H1 (cell line): ENCODE measurements at regions not wholly inside any gene's neighbourhood (a gene's known extent, or its start where the extent isn't known, plus 50 kb on each side); places are given as distances from the start of the nearest gene placed in this dataset.

Experiments used
- CTCF ChIA-PET: fragments of 300-600 bp; sonication (Branson Sonifier 250); formaldehyde crosslinking; loops from one replicate; lab custom pipeline; 2021; ENCODE audit not compliant: partially characterized antibody; lab: Charles Lee
- POLR2A ChIA-PET: fragments of 300-600 bp; sonication (Branson Sonifier 250); formaldehyde crosslinking; loops from one replicate; lab custom pipeline; 2021; ENCODE audit warnings: inconsistent platforms; ENCODE audit not compliant: partially characterized antibody; lab: Charles Lee
- DNase-seq, 2 experiments: peaks; one replicate each; pipeline versions ENCODE4 v3.0.0 to v3.0.0-alpha.2; 2010 to 2022; ENCODE audit warnings: low spot score in 2 of 2, low read depth in 1 of 2, mixed read lengths in 1 of 2
- FAIRE-seq: peaks from 2 replicates; lab custom pipeline; 2011; peaks lifted over from hg19 to GRCh38; lab: Jason Lieb, UNC
- H2AFZ ChIP-seq: 2 replicates; pipeline ENCODE4 v1.8.1; 2012; ENCODE audit warnings: low read length, inconsistent platforms
- H2AK5ac ChIP-seq: 2 replicates; pipeline ENCODE4 v1.6.1; 2013; ENCODE audit warnings: low read depth, low read length
- H2BK120ac ChIP-seq: replicated peaks from 2 replicates; pipeline ENCODE3; 2013; ENCODE audit warnings: low read depth, low read length, inconsistent platforms
- H2BK12ac ChIP-seq: 2 replicates; pipeline ENCODE4 v1.6.1; 2013; ENCODE audit warnings: low read depth, low read length
- H2BK15ac ChIP-seq: 2 replicates; pipeline ENCODE4 v1.6.1; 2013; ENCODE audit warnings: low read length
- H2BK20ac ChIP-seq: 2 replicates; pipeline ENCODE4 v1.6.1; 2013; ENCODE audit warnings: low read length
- H2BK5ac ChIP-seq: 2 replicates; pipeline ENCODE4 v1.6.1; 2013; ENCODE audit warnings: low read depth, low read length
- H3K14ac ChIP-seq: 2 replicates; pipeline ENCODE4 v1.6.1; 2013; ENCODE audit warnings: inconsistent platforms; ENCODE audit not compliant: insufficient read length
- H3K18ac ChIP-seq: 2 replicates; pipeline ENCODE4 v1.6.1; 2013; ENCODE audit warnings: low read length; ENCODE audit errors: extremely low read depth
- H3K23ac ChIP-seq: 2 replicates; pipeline ENCODE4 v1.6.1; 2013; ENCODE audit warnings: inconsistent platforms; ENCODE audit not compliant: insufficient read length
- H3K23me2 ChIP-seq: 2 replicates; pipeline ENCODE4 v1.6.1; 2013; ENCODE audit warnings: low read depth, low read length
- H3K27ac ChIP-seq: 2 replicates; pipeline ENCODE4 v1.6.1; 2011; ENCODE audit warnings: low read depth, low read length, inconsistent platforms
- H3K27me3 ChIP-seq, 4 experiments: replicated peaks in 1 of 4; 1 replicate in 1 of 4; 2 replicates in 3 of 4; pipeline versions ENCODE4 v1.6.1 to v1.8.1; 2011 to 2013; ENCODE audit warnings: low read length in 3 of 4, mild to moderate bottlenecking in 3 of 4, inconsistent platforms in 2 of 4, mixed read lengths in 2 of 4, moderate library complexity in 1 of 4; ENCODE audit not compliant: control insufficient read depth in 3 of 4, insufficient read depth in 3 of 4; ENCODE audit errors: extremely low read depth in 1 of 4
- H3K36me3 ChIP-seq, 4 experiments: 2 replicates each; pipeline versions ENCODE4 v1.6.1 to v1.8.1; 2011 to 2013; ENCODE audit warnings: mild to moderate bottlenecking in 4 of 4, low read length in 3 of 4, moderate library complexity in 2 of 4, control low read depth in 1 of 4, inconsistent platforms in 1 of 4; ENCODE audit not compliant: insufficient read depth in 4 of 4, control insufficient read depth in 2 of 4
- H3K4ac ChIP-seq: replicated peaks from 2 replicates; pipeline ENCODE3; 2013; ENCODE audit warnings: low read length, low read depth, mixed read lengths, inconsistent platforms; ENCODE audit not compliant: insufficient read length
- H3K4me1 ChIP-seq, 4 experiments: replicated peaks in 1 of 4; 1 replicate in 1 of 4; 2 replicates in 3 of 4; pipeline versions ENCODE4 v1.6.1 to v1.8.1; 2011 to 2013; ENCODE audit warnings: low read length in 3 of 4, inconsistent platforms in 2 of 4, mixed read lengths in 1 of 4; ENCODE audit not compliant: insufficient read depth in 4 of 4, control insufficient read depth in 3 of 4
- H3K4me2 ChIP-seq, 2 experiments: 2 replicates each; pipeline versions ENCODE4 v1.6.1 to v1.8.1; 2011 to 2013; ENCODE audit warnings: low read depth in 2 of 2, low read length in 2 of 2, control low read depth in 1 of 2, inconsistent platforms in 1 of 2, mild to moderate bottlenecking in 1 of 2; ENCODE audit not compliant: insufficient read depth in 1 of 2
- H3K4me3 ChIP-seq, 4 experiments: fragments of 200-600, 300-600 bp in 1 of 4; sonication (generic), shearing (Covaris generic), sonication (Bioruptor Twin) in 1 of 4; 2 replicates each; pipeline versions ENCODE4 v1.5.1 to v1.8.1; 2011 to 2016; ENCODE audit warnings: low read length in 4 of 4, low read depth in 3 of 4, control low read depth in 2 of 4, inconsistent platforms in 2 of 4, mild to moderate bottlenecking in 2 of 4, mixed read lengths in 1 of 4, moderate library complexity in 1 of 4; ENCODE audit not compliant: insufficient read depth in 2 of 4; ENCODE audit errors: extremely low read depth in 1 of 4
- H3K56ac ChIP-seq: replicated peaks from 2 replicates; pipeline ENCODE3; 2013; ENCODE audit warnings: low read depth, mild to moderate bottlenecking, mixed read lengths, low read length, inconsistent platforms; ENCODE audit not compliant: insufficient read length
- H3K79me1 ChIP-seq: 2 replicates; pipeline ENCODE4 v1.6.1; 2013; ENCODE audit warnings: low read depth, low read length, control low read depth
- H3K79me2 ChIP-seq, 2 experiments: 2 replicates each; pipeline versions ENCODE4 v1.6.1 to v1.8.1; 2012 to 2013; ENCODE audit warnings: low read length in 2 of 2, mild to moderate bottlenecking in 2 of 2, inconsistent platforms in 1 of 2; ENCODE audit not compliant: insufficient read depth in 2 of 2, control insufficient read depth in 1 of 2
- H3K9ac ChIP-seq, 4 experiments: replicated peaks in 1 of 4; 1 replicate in 1 of 4; 2 replicates in 3 of 4; pipeline versions ENCODE4 v1.6.1 to v1.8.1; 2011 to 2013; ENCODE audit warnings: low read depth in 3 of 4, low read length in 3 of 4, control low read depth in 2 of 4, mild to moderate bottlenecking in 2 of 4, moderate library complexity in 2 of 4, inconsistent platforms in 1 of 4; ENCODE audit errors: extremely low read depth in 1 of 4
- H3K9me3 ChIP-seq, 2 experiments: 2 replicates each; pipeline versions ENCODE4 v1.6.1 to v1.8.1; 2012 to 2013; ENCODE audit warnings: mild to moderate bottlenecking in 2 of 2, moderate library complexity in 2 of 2, control low read depth in 1 of 2, inconsistent platforms in 1 of 2, low read depth in 1 of 2, low read length in 1 of 2, mixed read lengths in 1 of 2; ENCODE audit not compliant: insufficient read depth in 2 of 2
- H4K20me1 ChIP-seq, 2 experiments: replicated peaks in 1 of 2; 2 replicates each; pipeline versions ENCODE3 to v1.8.1; 2011 to 2013; ENCODE audit warnings: inconsistent platforms in 2 of 2, low read length in 2 of 2, mild to moderate bottlenecking in 1 of 2; ENCODE audit not compliant: insufficient read depth in 2 of 2, control insufficient read depth in 1 of 2
- H4K5ac ChIP-seq: 2 replicates; pipeline ENCODE4 v1.6.1; 2013; ENCODE audit warnings: low read length, low read depth, mixed read lengths, inconsistent platforms; ENCODE audit not compliant: insufficient read length
- H4K8ac ChIP-seq: 2 replicates; pipeline ENCODE4 v1.8.0; 2013; ENCODE audit warnings: mild to moderate bottlenecking, moderate library complexity, low read length, inconsistent platforms; ENCODE audit not compliant: insufficient read depth; ENCODE audit errors: extremely low read depth
- H4K91ac ChIP-seq: replicated peaks from 2 replicates; pipeline ENCODE3; 2013; ENCODE audit warnings: low read length, mixed read lengths, inconsistent platforms; ENCODE audit not compliant: insufficient read length
- EP300 ChIP-seq, 2 experiments: IDR thresholded peaks; 1 replicate in 1 of 2; 2 replicates in 1 of 2; pipeline ENCODE4 v1.6.1; 2011 to 2012; ENCODE audit warnings: low read depth in 2 of 2, low read length in 2 of 2, mild to moderate bottlenecking in 2 of 2, borderline replicate concordance in 1 of 2, inconsistent platforms in 1 of 2, moderate library complexity in 1 of 2
- RAD21 ChIP-seq, 2 experiments: IDR thresholded peaks in 1 of 2; conservative IDR thresholded peaks in 1 of 2; 2 replicates each; pipeline ENCODE4 v1.6.1; 2011; ENCODE audit warnings: low read depth in 2 of 2, low read length in 2 of 2, improper control_type of control experiment in 1 of 2, inconsistent platforms in 1 of 2, mild to moderate bottlenecking in 1 of 2, moderate library complexity in 1 of 2
- WGBS, 2 experiments: shearing (Covaris generic) in 1 of 2; methylation state at CpG; one replicate each; pipeline versions ENCODE4 v1.1.6 to v1.1.7; 2013 to 2015; ENCODE audit warnings: low lambda C conversion rate in 2 of 2, mixed read lengths in 2 of 2, inconsistent platforms in 1 of 2, low coverage in 1 of 2, missing lambda C conversion rate in 1 of 2; ENCODE audit not compliant: insufficient replicate concordance in 2 of 2, insufficient coverage in 1 of 2, insufficient read length in 1 of 2; ENCODE audit errors: extremely low coverage in 1 of 2, missing lambda C conversion rate in 1 of 2; 5-methylcytosine and 5-hydroxymethylcytosine counted together
- TF ChIP-seq, protein P1 (sequence below), 3 experiments: IDR thresholded peaks; 1 replicate in 2 of 3; 2 replicates in 1 of 3; pipeline versions ENCODE4 v1.5.1 to v1.6.1; 2011; ENCODE audit warnings: low read length in 3 of 3, mild to moderate bottlenecking in 3 of 3, inconsistent platforms in 2 of 3, low read depth in 1 of 3, moderate library complexity in 1 of 3; ENCODE audit not compliant: insufficient read depth in 1 of 3; ENCODE audit errors: control extremely low read depth in 1 of 3

DNA sequence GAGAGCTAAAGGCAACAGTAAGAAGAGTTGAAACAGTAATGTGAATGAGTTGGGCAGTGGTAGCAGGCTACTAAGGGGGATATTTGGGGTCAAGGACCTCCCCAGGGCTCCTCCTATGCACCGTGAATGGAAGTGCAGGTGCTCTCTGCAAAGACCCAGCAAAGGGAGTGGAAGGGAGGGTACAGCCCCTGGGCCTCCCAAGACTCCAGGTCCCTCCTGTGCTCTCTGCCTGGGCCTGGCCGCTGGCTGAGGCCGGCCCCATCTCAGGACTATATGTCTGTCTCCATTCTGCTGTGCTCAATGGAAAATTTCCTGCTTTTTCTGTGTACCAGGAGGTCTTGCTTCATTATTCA is 372.1 kb upstream of the MKI67 start:
- CTCF ChIA-PET, result interaction anchor here (0.6 to 1.9 kb wide), 16 partner anchors 10 to 236 kb away, joined by 3 to 7 read pairs (median 3); no protein-coding TSS in a partner anchor
- no peaks in the 10 kb centered on the region for H3K23me2 ChIP-seq

More for the DNA sequence above, 372.1 kb upstream of the MKI67 start:
- no peak overlapping the region for H3K14ac ChIP-seq
- no peaks in the 10 kb centered on the region; a peak in 1 of 4 replicates for H3K9me3 ChIP-seq
- H3K4me3 ChIP-seq, result no peak overlapping the region
- no peaks in the 10 kb centered on the region for H3K36me3 ChIP-seq
- H3K27ac ChIP-seq, result no peak overlapping the region
- H4K20me1 ChIP-seq, result no peaks in the 10 kb centered on the region
- no peak overlapping the region for H3K4me2 ChIP-seq
- POLR2A ChIA-PET, result no interaction called here
- no peak overlapping the region for H2AK5ac ChIP-seq
- no peaks in the 10 kb centered on the region; a peak in 1 of 7 replicates for H3K4me1 ChIP-seq
- no peak overlapping the region for H4K5ac ChIP-seq
- no peak overlapping the region for H4K8ac ChIP-seq
- no peak overlapping the region for H2BK5ac ChIP-seq
- H3K9ac ChIP-seq, result no peak overlapping the region
- WGBS, 2 experiments, result 93% methylated on average over 3 of the region's 3 CpGs; no CpG with 5 or more reads in 1 of the 2 experiments
- H2AFZ ChIP-seq, result no peak overlapping the region
- TF ChIP-seq EP300 (IDR thresholded peaks at IDR 0.05; ENCODE audit: borderline replicate concordance in 1 of 2, low read depth in 2 of 2, low read length in 2 of 2) (no peak), RAD21 (IDR thresholded peaks at IDR 0.05 in 1 of 2, conservative IDR thresholded peaks at IDR 0.05 in 1 of 2; ENCODE audit: low read depth in 2 of 2, low read length in 2 of 2) (peak; percentile 8 to 25; a peak in 1 of 4 replicates)
- TF ChIP-seq, protein P1, sequence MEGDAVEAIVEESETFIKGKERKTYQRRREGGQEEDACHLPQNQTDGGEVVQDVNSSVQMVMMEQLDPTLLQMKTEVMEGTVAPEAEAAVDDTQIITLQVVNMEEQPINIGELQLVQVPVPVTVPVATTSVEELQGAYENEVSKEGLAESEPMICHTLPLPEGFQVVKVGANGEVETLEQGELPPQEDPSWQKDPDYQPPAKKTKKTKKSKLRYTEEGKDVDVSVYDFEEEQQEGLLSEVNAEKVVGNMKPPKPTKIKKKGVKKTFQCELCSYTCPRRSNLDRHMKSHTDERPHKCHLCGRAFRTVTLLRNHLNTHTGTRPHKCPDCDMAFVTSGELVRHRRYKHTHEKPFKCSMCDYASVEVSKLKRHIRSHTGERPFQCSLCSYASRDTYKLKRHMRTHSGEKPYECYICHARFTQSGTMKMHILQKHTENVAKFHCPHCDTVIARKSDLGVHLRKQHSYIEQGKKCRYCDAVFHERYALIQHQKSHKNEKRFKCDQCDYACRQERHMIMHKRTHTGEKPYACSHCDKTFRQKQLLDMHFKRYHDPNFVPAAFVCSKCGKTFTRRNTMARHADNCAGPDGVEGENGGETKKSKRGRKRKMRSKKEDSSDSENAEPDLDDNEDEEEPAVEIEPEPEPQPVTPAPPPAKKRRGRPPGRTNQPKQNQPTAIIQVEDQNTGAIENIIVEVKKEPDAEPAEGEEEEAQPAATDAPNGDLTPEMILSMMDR (IDR thresholded peaks at IDR 0.05; ENCODE audit: control extremely low read depth in 1 of 3, insufficient read depth in 1 of 3, low read depth in 1 of 3, low read length in 3 of 3), result peak in 2 of 3 experiments; percentile 17 to 42; a peak in 2 of 4 replicates
- H3K79me1 ChIP-seq, result no peaks in the 10 kb centered on the region
- no peak overlapping the region for H4K91ac ChIP-seq
- no peak for FAIRE-seq
- H2BK20ac ChIP-seq, result no peak overlapping the region
- H3K4ac ChIP-seq, result no peak overlapping the region
- no peak overlapping the region for H3K23ac ChIP-seq
- H3K18ac ChIP-seq, result no peak overlapping the region
- no peak overlapping the region for H3K56ac ChIP-seq
- H2BK15ac ChIP-seq, result no peak overlapping the region
- no peak for DNase-seq
- no peak overlapping the region for H2BK12ac ChIP-seq
- H3K79me2 ChIP-seq, result no peaks in the 10 kb centered on the region
- H2BK120ac ChIP-seq, result no peak overlapping the region
- H3K27me3 ChIP-seq, result no peaks in the 10 kb centered on the region
